ENCODE measurements at regions not wholly inside any gene's neighbourhood (a gene's known extent, or its start where the extent isn't known, plus 50 kb on each side); places are given as distances from the start of the nearest gene placed in this dataset.

DNA sequence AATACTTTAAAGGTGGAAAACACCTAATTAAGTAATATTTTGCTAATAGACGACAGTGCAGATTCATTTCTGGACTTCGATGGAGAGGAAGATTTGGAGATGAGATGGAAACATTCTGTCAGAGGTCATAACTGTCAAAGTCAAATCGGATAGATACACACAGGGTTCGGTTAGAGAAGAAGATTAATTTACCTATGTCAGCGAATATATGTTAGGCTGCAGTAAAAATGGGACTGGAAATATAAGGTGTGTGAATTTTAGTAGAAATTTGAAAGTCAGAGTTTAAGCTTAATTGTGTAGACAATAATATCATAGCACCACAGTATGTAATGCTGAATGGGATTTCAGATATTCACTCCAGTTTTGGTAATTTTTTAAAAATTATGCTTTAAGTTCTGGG, 1020.3 kb upstream of the ACO1 start:
- Histone ChIP-seq H3K9ac (no peak overlapping the region), H3K36me3 (no peaks in the 10 kb centered on the region), H3K9me3 (replicated peaks in 1 of 11) (no peaks in the 10 kb centered on the region), H3K4me3 (no peak overlapping the region), H3K27ac (no peak overlapping the region), H3K27me3 (no peaks in the 10 kb centered on the region), H3K4me2 (no peak overlapping the region), H4K20me1 (no peaks in the 10 kb centered on the region), H3K4me1 (peaks cover 0 to 7% (median 0%) of the 10 kb centered on the region in 10 experiments; a peak in 3 of 20 replicates)
- TF ChIP-seq Cebpa-rat (IDR thresholded peaks at IDR 0.05) = no peak

DNA sequence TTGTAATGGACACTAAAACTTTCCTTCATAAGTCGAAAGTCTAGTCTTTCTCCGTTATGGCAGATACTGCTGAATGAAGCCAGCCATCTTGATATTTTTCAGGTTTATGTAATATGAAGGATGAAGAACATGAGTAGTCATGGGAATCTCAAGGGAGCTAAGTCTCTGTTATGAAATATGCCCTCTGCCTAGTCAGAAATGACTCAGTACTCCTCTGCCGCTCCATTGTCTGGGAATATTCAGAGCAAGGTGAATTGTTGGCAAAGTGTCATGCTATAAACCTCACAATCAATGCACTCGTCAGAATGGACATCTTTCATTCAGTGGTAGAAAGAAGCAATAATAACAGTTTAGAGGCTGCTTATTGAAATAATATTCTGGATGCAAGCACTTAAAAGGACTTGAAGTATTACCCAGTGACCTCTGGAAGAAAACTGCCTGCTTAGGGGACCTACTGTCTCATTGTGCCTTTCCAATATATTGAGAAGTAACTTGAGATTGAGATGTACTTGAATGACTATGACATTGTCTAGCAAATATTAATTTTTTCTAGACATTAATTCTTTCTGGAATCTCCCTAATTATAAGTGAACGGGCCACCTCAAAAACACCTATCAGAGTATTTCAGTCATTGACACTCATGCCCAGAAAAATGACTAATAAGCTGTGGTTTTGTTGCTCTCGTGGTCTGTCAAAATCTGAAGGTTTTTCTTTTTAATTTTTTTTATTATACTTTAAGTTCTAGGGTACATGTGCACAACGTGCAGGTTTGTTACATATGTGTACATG, 1011.5 kb upstream of the ACO1 start:
- Histone ChIP-seq H3K9ac (no peak overlapping the region), H3K36me3 (no peaks in the 10 kb centered on the region), H4K20me1 (no peaks in the 10 kb centered on the region), H3K4me1 (no peaks in the 10 kb centered on the region), H3K27ac (no peak overlapping the region), H3K9me3 (replicated peaks in 1 of 11) (no peaks in the 10 kb centered on the region), H3K4me2 (no peak overlapping the region), H3K27me3 (no peaks in the 10 kb centered on the region), H3K4me3 (no peak overlapping the region)
- no peak for TF ChIP-seq Cebpa-rat (IDR thresholded peaks at IDR 0.05)

- no peaks in the 10 kb centered on the region for H4K20me1 ChIP-seq
- H3K4me3 ChIP-seq = no peak overlapping the region
- H3K9me3 ChIP-seq (replicated peaks in 1 of 11) = no peaks in the 10 kb centered on the region
- H3K27ac ChIP-seq = no peak overlapping the region
- H3K4me1 ChIP-seq = no peaks in the 10 kb centered on the region
- no peak overlapping the region for H3K9ac ChIP-seq
- TF ChIP-seq Cebpa-rat (IDR thresholded peaks at IDR 0.05) = no peak
- no peak overlapping the region for H3K4me2 ChIP-seq
- no peaks in the 10 kb centered on the region for H3K27me3 ChIP-seq
- H3K36me3 ChIP-seq = no peaks in the 10 kb centered on the region
Measured at GRCh38 chr9:31377358-31377757, 1007.1 kb upstream of the ACO1 start.

- no peak for TF ChIP-seq Cebpa-rat (IDR thresholded peaks at IDR 0.05)
- H3K36me3 ChIP-seq = no peaks in the 10 kb centered on the region
- H3K9me3 ChIP-seq (replicated peaks in 1 of 11) = no peaks in the 10 kb centered on the region
- no peaks in the 10 kb centered on the region for H3K27me3 ChIP-seq
- peaks cover 0 to 18% (median 7%) of the 10 kb centered on the region in 10 experiments; a peak in 12 of 20 replicates for H3K4me1 ChIP-seq
- no peaks in the 10 kb centered on the region for H4K20me1 ChIP-seq
- H3K4me3 ChIP-seq = no peak overlapping the region
- H3K4me2 ChIP-seq = no peak overlapping the region
- no peak overlapping the region for H3K9ac ChIP-seq
- H3K27ac ChIP-seq = no peak overlapping the region
Measured at GRCh38 chr9:31388660-31389059, 995.8 kb upstream of the ACO1 start.

GRCh38 chr9:31389075-31389474, 995.4 kb upstream of the ACO1 start:
- no peaks in the 10 kb centered on the region for H4K20me1 ChIP-seq
- no peak overlapping the region for H3K4me2 ChIP-seq
- H3K27ac ChIP-seq = no peak overlapping the region
- no peak overlapping the region for H3K4me3 ChIP-seq
- H3K9ac ChIP-seq = no peak overlapping the region
- no peak for TF ChIP-seq Cebpa-rat (IDR thresholded peaks at IDR 0.05)
- H3K36me3 ChIP-seq = no peaks in the 10 kb centered on the region
- no peaks in the 10 kb centered on the region for H3K27me3 ChIP-seq
- no peaks in the 10 kb centered on the region for H3K9me3 ChIP-seq (replicated peaks in 1 of 11)
- peaks cover 0 to 21% (median 8%) of the 10 kb centered on the region in 10 experiments; a peak in 12 of 20 replicates for H3K4me1 ChIP-seq

DNA sequence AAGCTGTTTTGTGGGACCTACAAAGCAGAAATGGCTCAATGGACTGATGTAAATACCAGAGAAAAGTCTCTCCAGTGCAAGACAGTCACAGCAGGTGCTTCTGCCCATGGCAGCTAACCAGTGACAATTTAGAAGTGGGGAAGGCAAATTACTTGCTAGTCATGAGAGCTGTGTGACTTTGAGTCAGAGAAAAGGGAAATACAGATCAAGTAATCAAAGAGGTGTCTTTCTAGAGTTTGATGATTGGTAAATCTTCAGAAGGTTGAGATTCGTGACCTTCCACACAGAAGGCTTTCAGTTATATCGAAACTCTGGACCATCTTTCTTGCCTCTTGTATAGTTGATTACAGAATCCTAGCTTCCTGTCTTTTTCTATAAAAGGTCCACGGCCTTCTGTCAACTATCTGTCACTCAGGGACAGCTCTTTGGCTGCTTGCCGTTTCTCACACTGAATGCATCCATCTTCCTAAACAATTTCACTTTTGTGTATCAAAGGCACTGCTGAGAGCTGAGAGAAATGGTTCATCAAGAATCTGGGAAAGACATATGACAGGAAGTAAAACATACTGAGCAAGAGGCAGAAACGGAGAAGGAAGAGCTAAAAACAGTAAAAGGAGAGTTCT, 993.9 kb upstream of the ACO1 start:
- Histone ChIP-seq H3K9ac (no peak overlapping the region), H4K20me1 (no peaks in the 10 kb centered on the region), H3K36me3 (no peaks in the 10 kb centered on the region), H3K4me3 (no peak overlapping the region), H3K4me2 (peak overlapping the region in 4 of 11 experiments; percentile 4 to 61 (median 16); a peak in 5 of 22 replicates), H3K27ac (no peak overlapping the region), H3K9me3 (replicated peaks in 1 of 11) (no peaks in the 10 kb centered on the region), H3K4me1 (peaks cover 0 to 21% (median 8%) of the 10 kb centered on the region in 10 experiments; a peak in 12 of 20 replicates), H3K27me3 (no peaks in the 10 kb centered on the region)
- no peak for TF ChIP-seq Cebpa-rat (IDR thresholded peaks at IDR 0.05)

- Histone ChIP-seq H3K27me3 (no peaks in the 10 kb centered on the region), H3K4me2 (peak overlapping the region in 4 of 11 experiments; percentile 1 to 26 (median 14); a peak in 8 of 22 replicates), H3K9ac (no peak overlapping the region), H3K27ac (no peak overlapping the region), H3K9me3 (replicated peaks in 1 of 11) (no peaks in the 10 kb centered on the region), H3K4me3 (no peak overlapping the region), H4K20me1 (no peaks in the 10 kb centered on the region), H3K36me3 (no peaks in the 10 kb centered on the region), H3K4me1 (peaks cover 0 to 21% (median 8%) of the 10 kb centered on the region in 10 experiments; a peak in 12 of 20 replicates)
- 0 out of 22 replicates have a peak, but pooled peaks of 1 of the 11 experiments have one; percentile 24 for TF ChIP-seq Cebpa-rat (IDR thresholded peaks at IDR 0.05)
Measured at GRCh38 chr9:31393240-31393639, 991.2 kb upstream of the ACO1 start.

DNA sequence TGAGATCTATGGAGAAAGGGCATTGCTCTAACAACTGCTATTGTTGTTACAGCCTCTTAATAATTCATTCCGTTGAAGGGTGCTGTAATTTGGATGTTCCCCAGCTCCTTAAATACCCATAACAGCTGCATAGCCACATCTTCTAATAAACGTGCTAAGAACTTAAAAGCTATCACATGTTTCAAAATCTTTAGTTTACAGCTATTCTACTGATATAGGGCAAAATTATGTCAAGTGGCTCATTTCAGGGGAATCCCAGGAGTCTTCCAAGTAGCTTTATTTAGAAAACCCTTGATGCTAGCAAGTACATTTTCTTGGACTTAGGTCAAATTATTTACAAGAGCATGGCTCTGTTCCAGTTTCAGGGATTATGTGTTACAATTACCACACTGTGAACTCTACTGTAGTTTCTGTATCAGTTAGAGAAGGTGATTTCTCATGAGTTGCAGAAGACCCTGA, 990.4 kb upstream of the ACO1 start:
- Histone ChIP-seq H3K27me3 (no peaks in the 10 kb centered on the region), H3K4me3 (no peak overlapping the region), H3K36me3 (no peaks in the 10 kb centered on the region), H3K4me1 (peaks cover 0 to 21% (median 8%) of the 10 kb centered on the region in 10 experiments; a peak in 12 of 20 replicates), H3K27ac (no peak overlapping the region), H3K9ac (no peak overlapping the region), H3K4me2 (peak overlapping the region in 4 of 11 experiments; percentile 1 to 26 (median 14); a peak in 3 of 22 replicates), H3K9me3 (replicated peaks in 1 of 11) (no peaks in the 10 kb centered on the region), H4K20me1 (no peaks in the 10 kb centered on the region)
- TF ChIP-seq Cebpa-rat (IDR thresholded peaks at IDR 0.05) = no peak

- no peak for TF ChIP-seq Cebpa-rat (IDR thresholded peaks at IDR 0.05)
- Histone ChIP-seq H3K36me3 (no peaks in the 10 kb centered on the region), H3K27ac (no peak overlapping the region), H3K4me1 (no peaks in the 10 kb centered on the region), H3K4me2 (no peak overlapping the region), H3K9ac (no peak overlapping the region), H4K20me1 (no peaks in the 10 kb centered on the region), H3K27me3 (no peaks in the 10 kb centered on the region), H3K9me3 (replicated peaks in 1 of 11) (peaks cover 0 to 2% (median 0%) of the 10 kb centered on the region in 11 experiments; a peak in 1 of 22 replicates), H3K4me3 (no peak overlapping the region)
Measured at GRCh38 chr9:31412081-31412480, 972.4 kb upstream of the ACO1 start.
